ENCODE measurements at regions not wholly inside any gene's neighbourhood (a gene's known extent, or its start where the extent isn't known, plus 50 kb on each side); places are given as distances from the start of the nearest gene placed in this dataset.

DNA sequence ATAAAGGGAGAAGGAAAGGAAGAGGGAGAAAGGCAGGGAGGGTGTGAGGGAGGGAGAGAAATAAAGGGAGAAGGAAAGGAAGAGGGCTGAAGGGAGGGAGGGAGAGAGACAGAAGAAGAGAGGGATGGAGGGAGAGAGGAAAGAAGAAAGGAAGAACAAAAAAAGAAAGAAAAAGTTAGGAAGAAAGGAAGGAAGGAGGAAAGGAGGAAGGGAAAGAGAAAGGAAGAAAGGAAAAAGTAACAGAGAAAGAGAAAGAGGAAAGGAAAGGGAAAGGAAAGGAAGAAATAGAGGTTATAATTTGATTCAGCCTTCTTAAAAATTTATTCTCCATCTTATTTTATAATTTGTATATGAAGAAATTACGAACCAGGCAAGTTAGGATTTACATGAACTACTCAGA lies 836.6 kb upstream of the C9orf72 start:
- no peak for DNase-seq (ENCODE audit: low read depth)
- no peak overlapping the region for H3K4me3 ChIP-seq (ENCODE audit: control insufficient read depth, low read depth, low read length)
- TF ChIP-seq CTCF (conservative IDR thresholded peaks at IDR 0.05; ENCODE audit: control insufficient read depth, insufficient read depth, low read depth, low read length): no peak

- no peak for DNase-seq (ENCODE audit: low read depth)
- no peak for TF ChIP-seq CTCF (conservative IDR thresholded peaks at IDR 0.05; ENCODE audit: control insufficient read depth, insufficient read depth, low read depth, low read length)
- H3K4me3 ChIP-seq (ENCODE audit: control insufficient read depth, low read depth, low read length): no peak overlapping the region
Measured at GRCh38 chr9:28410411-28410810, 837.1 kb upstream of the C9orf72 start.

- no peak for TF ChIP-seq CTCF (conservative IDR thresholded peaks at IDR 0.05; ENCODE audit: control insufficient read depth, insufficient read depth, low read depth, low read length)
- no peak overlapping the region for H3K4me3 ChIP-seq (ENCODE audit: control insufficient read depth, low read depth, low read length)
- DNase-seq (ENCODE audit: low read depth): no peak
Measured at GRCh38 chr9:28413471-28413870, 840.2 kb upstream of the C9orf72 start.

DNA sequence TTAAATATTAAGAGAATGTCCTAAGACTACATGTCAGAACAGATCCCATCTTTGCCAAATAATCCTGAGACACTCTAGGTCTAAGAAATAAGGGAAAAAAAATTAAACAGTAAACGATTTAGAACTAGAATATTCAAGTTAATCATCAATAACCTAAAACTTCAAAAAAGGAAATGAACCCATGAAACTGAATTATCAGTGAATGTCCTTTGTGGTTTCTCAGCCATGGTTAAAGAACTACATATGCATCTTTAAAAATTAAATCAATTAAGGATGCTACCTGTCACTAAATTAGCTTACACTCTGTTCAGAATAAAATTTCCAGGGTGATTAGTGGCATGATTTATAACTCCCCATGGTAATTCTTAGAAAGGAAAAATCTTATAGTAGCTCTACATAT lies 850.0 kb upstream of the C9orf72 start:
- H3K4me3 ChIP-seq (ENCODE audit: control insufficient read depth, low read depth, low read length): no peak overlapping the region
- no peak for DNase-seq (ENCODE audit: low read depth)
- no peak for TF ChIP-seq CTCF (conservative IDR thresholded peaks at IDR 0.05; ENCODE audit: control insufficient read depth, insufficient read depth, low read depth, low read length)

DNA sequence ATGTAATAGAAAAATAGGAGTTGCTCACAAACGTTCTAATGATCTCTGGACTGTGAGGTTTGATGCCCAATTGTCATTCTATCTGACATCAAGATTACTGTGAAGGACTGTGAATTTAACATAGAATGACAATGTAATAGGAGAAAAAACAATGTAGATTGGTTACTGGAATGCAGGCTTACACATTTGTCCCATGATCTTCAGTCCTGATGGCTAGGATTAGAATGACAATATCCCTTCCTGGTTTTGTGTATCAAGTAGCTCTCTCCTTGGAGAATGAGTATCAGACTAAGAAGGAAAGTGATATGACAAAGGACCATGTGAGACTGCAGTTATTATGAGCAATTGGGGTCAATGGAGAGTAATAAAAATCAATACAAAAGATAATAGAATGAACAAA lies 862.2 kb upstream of the C9orf72 start:
- no peak overlapping the region for H3K4me3 ChIP-seq (ENCODE audit: control insufficient read depth, low read depth, low read length)
- no peak for DNase-seq (ENCODE audit: low read depth)
- no peak for TF ChIP-seq CTCF (conservative IDR thresholded peaks at IDR 0.05; ENCODE audit: control insufficient read depth, insufficient read depth, low read depth, low read length)

GRCh38 chr9:28439688-28440087 lies 866.4 kb upstream of the C9orf72 start:
- TF ChIP-seq CTCF (conservative IDR thresholded peaks at IDR 0.05; ENCODE audit: control insufficient read depth, insufficient read depth, low read depth, low read length): no peak
- DNase-seq (ENCODE audit: low read depth): no peak
- no peak overlapping the region for H3K4me3 ChIP-seq (ENCODE audit: control insufficient read depth, low read depth, low read length)

GRCh38 chr9:28443461-28443860 lies 870.2 kb upstream of the C9orf72 start:
- no peak for DNase-seq (ENCODE audit: low read depth)
- no peak overlapping the region for H3K4me3 ChIP-seq (ENCODE audit: control insufficient read depth, low read depth, low read length)

More at GRCh38 chr9:28443461-28443860, 870.2 kb upstream of the C9orf72 start:
- no peak for TF ChIP-seq CTCF (conservative IDR thresholded peaks at IDR 0.05; ENCODE audit: control insufficient read depth, insufficient read depth, low read depth, low read length)
